H9 (cell line): ENCODE measurements at regions not wholly inside any gene's neighbourhood (a gene's known extent, or its start where the extent isn't known, plus 50 kb on each side); places are given as distances from the start of the nearest gene placed in this dataset.

ENCODE experiments used
- DNase-seq: peaks from one replicate; pipeline ENCODE4 v3.0.0-alpha.2; 2017
- H2AFZ ChIP-seq: one replicate; pipeline ENCODE4 v1.6.1; 2013; ENCODE audit warnings: mild to moderate bottlenecking, low read length, control low read depth, moderate library complexity
- H2AK5ac ChIP-seq: 2 replicates; pipeline ENCODE4 v1.6.1; 2013; ENCODE audit warnings: low read length, control low read depth, mixed read lengths; ENCODE audit not compliant: insufficient read length
- H2BK120ac ChIP-seq: one replicate; pipeline ENCODE4 v1.6.1; 2013; ENCODE audit warnings: low read depth, mild to moderate bottlenecking, low read length, control low read depth, inconsistent platforms; ENCODE audit not compliant: poor library complexity, severe bottlenecking
- H2BK12ac ChIP-seq: 2 replicates; pipeline ENCODE4 v1.6.1; 2013; ENCODE audit warnings: low read length, control low read depth, mixed read lengths, low read depth; ENCODE audit not compliant: insufficient read length
- H2BK15ac ChIP-seq: 2 replicates; pipeline ENCODE4 v1.6.1; 2013; ENCODE audit warnings: low read depth, low read length, control low read depth
- H2BK20ac ChIP-seq: one replicate; pipeline ENCODE4 v1.6.1; 2013; ENCODE audit warnings: low read depth, mild to moderate bottlenecking, low read length, control low read depth, inconsistent platforms; ENCODE audit not compliant: poor library complexity, severe bottlenecking
- H2BK5ac ChIP-seq: 2 replicates; pipeline ENCODE4 v1.6.1; 2013; ENCODE audit warnings: low read length, control low read depth, mixed read lengths; ENCODE audit not compliant: insufficient read length
- H3K14ac ChIP-seq: 2 replicates; pipeline ENCODE4 v1.6.1; 2013; ENCODE audit warnings: low read length, control low read depth; ENCODE audit not compliant: insufficient read depth
- H3K18ac ChIP-seq: 2 replicates; pipeline ENCODE4 v1.6.1; 2013; ENCODE audit warnings: low read depth, mild to moderate bottlenecking, mixed read lengths, low read length, control low read depth; ENCODE audit not compliant: insufficient read length
- H3K23ac ChIP-seq: 2 replicates; pipeline ENCODE4 v1.6.1; 2013; ENCODE audit warnings: low read length, control low read depth, mixed read lengths, low read depth; ENCODE audit not compliant: insufficient read length
- H3K23me2 ChIP-seq: 2 replicates; pipeline ENCODE4 v1.6.1; 2013; ENCODE audit warnings: low read depth, mild to moderate bottlenecking, mixed read lengths, low read length, control low read depth; ENCODE audit not compliant: insufficient read length, poor library complexity, severe bottlenecking
- H3K27ac ChIP-seq: 2 replicates; pipeline ENCODE4 v1.5.1; 2013; ENCODE audit warnings: low read length, control low read depth, mixed read lengths, low read depth; ENCODE audit not compliant: insufficient read length
- H3K27me3 ChIP-seq: 2 replicates; pipeline ENCODE4 v1.6.1; 2013; ENCODE audit warnings: low read length, control low read depth, inconsistent platforms; ENCODE audit not compliant: insufficient read depth
- H3K4ac ChIP-seq: 2 replicates; pipeline ENCODE4 v1.6.1; 2013; ENCODE audit warnings: low read depth, mild to moderate bottlenecking, control low read depth, inconsistent platforms, low read length, moderate library complexity
- H3K4me1 ChIP-seq: 2 replicates; pipeline ENCODE4 v1.6.1; 2013; ENCODE audit warnings: low read length, control low read depth, inconsistent platforms; ENCODE audit not compliant: insufficient read depth
- H3K4me2 ChIP-seq: 2 replicates; pipeline ENCODE4 v1.6.1; 2013; ENCODE audit warnings: low read length, control low read depth, mixed read lengths; ENCODE audit not compliant: insufficient read length, insufficient read depth
- H3K56ac ChIP-seq: 2 replicates; pipeline ENCODE4 v1.6.1; 2013; ENCODE audit warnings: low read depth, mild to moderate bottlenecking, mixed read lengths, low read length, control low read depth; ENCODE audit not compliant: insufficient read length
- H3K79me1 ChIP-seq: 2 replicates; pipeline ENCODE4 v1.6.1; 2013; ENCODE audit warnings: low read depth, mild to moderate bottlenecking, moderate library complexity, low read length, control low read depth, inconsistent platforms; ENCODE audit not compliant: insufficient read depth, poor library complexity, severe bottlenecking
- H3K79me2 ChIP-seq: 2 replicates; pipeline ENCODE4 v1.6.1; 2013; ENCODE audit warnings: low read length, control low read depth, inconsistent platforms; ENCODE audit not compliant: insufficient read depth
- H3K9ac ChIP-seq: 2 replicates; pipeline ENCODE4 v1.6.1; 2013; ENCODE audit warnings: low read length, control low read depth, mixed read lengths; ENCODE audit not compliant: insufficient read length; ENCODE audit errors: extremely low read depth
- H3K9me3 ChIP-seq: one replicate; pipeline ENCODE4 v1.6.1; 2013; ENCODE audit warnings: low read depth, low read length, inconsistent platforms; ENCODE audit not compliant: control insufficient read depth
- H3T11ph ChIP-seq: one replicate; pipeline ENCODE4 v1.6.1; 2013; ENCODE audit warnings: mild to moderate bottlenecking, low read length, control low read depth, inconsistent platforms
- H4K20me1 ChIP-seq: one replicate; pipeline ENCODE4 v1.6.1; 2013; ENCODE audit not compliant: control insufficient read depth, insufficient read length, insufficient read depth
- H4K5ac ChIP-seq: 2 replicates; pipeline ENCODE4 v1.6.1; 2013; ENCODE audit warnings: low read depth, mild to moderate bottlenecking, mixed read lengths, low read length, control low read depth; ENCODE audit not compliant: insufficient read length
- H4K8ac ChIP-seq: replicated peaks from 2 replicates; pipeline ENCODE4 v1.6.1; 2013; ENCODE audit warnings: low read length, control low read depth, mixed read lengths, low read depth; ENCODE audit not compliant: insufficient read length
- H4K91ac ChIP-seq: 2 replicates; pipeline ENCODE4 v1.6.1; 2013; ENCODE audit warnings: low read depth, mild to moderate bottlenecking, moderate library complexity, mixed read lengths, low read length, control low read depth; ENCODE audit not compliant: insufficient read length
- H3K27ac Mint-ChIP-seq, 3 experiments: 2 replicates in 2 of 3; 3 replicates in 1 of 3; pipeline ENCODE4 v1.8.0; 2020 to 2021; ENCODE audit warnings: mixed read lengths in 3 of 3, mild to moderate bottlenecking in 1 of 3, moderate library complexity in 1 of 3
- H3K27me3 Mint-ChIP-seq: 2 replicates; pipeline ENCODE4 v1.8.0; 2021; ENCODE audit warnings: low read depth, mild to moderate bottlenecking, moderate library complexity, mixed read lengths
- H3K36me3 Mint-ChIP-seq, 3 experiments: 2 replicates in 2 of 3; 3 replicates in 1 of 3; pipeline ENCODE4 v1.8.0; 2020 to 2021; ENCODE audit warnings: low read depth in 3 of 3, mixed read lengths in 3 of 3; ENCODE audit not compliant: insufficient read depth in 1 of 3
- H3K4me1 Mint-ChIP-seq, 2 experiments: 2 replicates each; pipeline ENCODE4 v1.8.0; 2020; ENCODE audit warnings: mixed read lengths in 2 of 2
- H3K4me3 Mint-ChIP-seq, 2 experiments: 2 replicates in 1 of 2; 3 replicates in 1 of 2; pipeline ENCODE4 v1.8.0; 2020 to 2021; ENCODE audit warnings: mild to moderate bottlenecking in 2 of 2, mixed read lengths in 2 of 2, moderate library complexity in 1 of 2
- H3K9me3 Mint-ChIP-seq, 2 experiments: 2 replicates in 1 of 2; 3 replicates in 1 of 2; pipeline ENCODE4 v1.8.0; 2020; ENCODE audit warnings: mild to moderate bottlenecking in 2 of 2, mixed read lengths in 2 of 2, moderate library complexity in 1 of 2
- CTCF ChIP-seq: fragments of 200-600 bp; sonication (generic); conservative IDR thresholded peaks from 3 replicates; pipeline ENCODE4 v1.8.0; 2021; ENCODE audit warnings: antibody characterized with exemption, mild to moderate bottlenecking
- WGBS: extraction: QIAGEN DNeasy Blood & Tissue Kit; methylation state at CpG from one replicate; pipeline ENCODE4 v1.1.7; 2013; ENCODE audit warnings: missing lambda C conversion rate, low lambda C conversion rate, mixed read lengths; ENCODE audit not compliant: insufficient read length; ENCODE audit errors: extremely low coverage; 5-methylcytosine and 5-hydroxymethylcytosine counted together

GRCh38 chr3:30188713-30189112, 417.7 kb upstream of the TGFBR2 start:
- Histone ChIP-seq H2AFZ (no peak overlapping the region), H2BK5ac (no peak overlapping the region), H3K27ac (no peak overlapping the region), H3K14ac (no peak overlapping the region), H3K9ac (no peak overlapping the region), H2BK20ac (no peak overlapping the region), H3K4ac (no peak overlapping the region), H4K8ac (no peak overlapping the region), H3K23ac (no peak overlapping the region), H2BK15ac (no peak overlapping the region), H3K4me1 (no peaks in the 10 kb centered on the region), H3K23me2 (no peaks in the 10 kb centered on the region), H3K4me2 (no peak overlapping the region), H3K79me1 (no peaks in the 10 kb centered on the region), H4K20me1 (no peaks in the 10 kb centered on the region), H3T11ph (no peak overlapping the region), H3K79me2 (no peaks in the 10 kb centered on the region), H3K9me3 (no peaks in the 10 kb centered on the region), H3K56ac (no peak overlapping the region), H2AK5ac (no peak overlapping the region), H4K91ac (no peak overlapping the region), H3K27me3 (no peaks in the 10 kb centered on the region), H2BK120ac (no peak overlapping the region), H2BK12ac (no peak overlapping the region), H3K18ac (no peak overlapping the region), H4K5ac (no peak overlapping the region)
- H3K4me3 Mint-ChIP-seq: no peak overlapping the region
- no CpG with 5 or more reads among the region's 1 CpG for WGBS
- no peak for TF ChIP-seq CTCF
- no peak overlapping the region for H3K27ac Mint-ChIP-seq
- H3K4me1 Mint-ChIP-seq: peaks cover 4 to 6% of the 10 kb centered on the region in 2 experiments
- H3K36me3 Mint-ChIP-seq: no peaks in the 10 kb centered on the region
- H3K27me3 Mint-ChIP-seq: no peaks in the 10 kb centered on the region
- H3K9me3 Mint-ChIP-seq: no peaks in the 10 kb centered on the region; a peak in 1 of 5 replicates
- DNase-seq: no peak
